Thoracic aorta (tissue), 2 donors: ENCODE measurements at regions not wholly inside any gene's neighbourhood (a gene's known extent, or its start where the extent isn't known, plus 50 kb on each side); places are given as distances from the start of the nearest gene placed in this dataset.
A peak's percentile ranks its signal among the peaks of the same experiment; 100 is the strongest.

ENCODE experiments used
- ATAC-seq: fragments of 150-250 bp; one replicate; pipeline ENCODE4 v1.8.0; 2017; ENCODE audit warnings: low read depth; ENCODE audit not compliant: insufficient number of reproducible peaks, low FRiP score
- DNase-seq: peaks from one replicate; pipeline ENCODE4 v3.0.0-alpha.2; 2020; ENCODE audit warnings: low spot score
- H3K27ac ChIP-seq, 2 donors: fragments of 200-600 bp; sonication (generic); 1 replicate in 1 of 2; 2 replicates in 1 of 2; pipeline ENCODE4 v1.5.1; 2016; ENCODE audit warnings: mild to moderate bottlenecking in 2 of 2, moderate library complexity in 2 of 2
- H3K27me3 ChIP-seq: fragments of 200-600 bp; sonication (generic); replicated peaks from 2 replicates; pipeline ENCODE4 v1.6.0; 2016; ENCODE audit warnings: mild to moderate bottlenecking; ENCODE audit not compliant: insufficient read depth
- H3K36me3 ChIP-seq: fragments of 200-600 bp; sonication (generic); one replicate; pipeline ENCODE4 v1.5.1; 2016
- H3K4me1 ChIP-seq, 2 donors: fragments of 200-600 bp; sonication (generic); 1 replicate in 1 of 2; 2 replicates in 1 of 2; pipeline versions ENCODE4 v1.5.1 to v1.6.0; 2016; ENCODE audit warnings: low read depth in 2 of 2, mild to moderate bottlenecking in 1 of 2; ENCODE audit not compliant: control insufficient read depth in 1 of 2
- H3K4me3 ChIP-seq: fragments of 200-600 bp; sonication (generic); 2 replicates; pipeline ENCODE4 v1.5.1; 2016; ENCODE audit warnings: mild to moderate bottlenecking
- H3K9me3 ChIP-seq: fragments of 200-600 bp; sonication (generic); 2 replicates; pipeline ENCODE4 v1.5.1; 2016
- CTCF ChIP-seq: fragments of 200-600 bp; sonication (generic); IDR thresholded peaks from one replicate; pipeline ENCODE4 v1.5.1; 2019; ENCODE audit warnings: antibody characterized with exemption

GRCh38 chr1:115190540-115191170, 101.4 kb upstream of the TSPAN2 start:
- no peak for DNase-seq
- Histone ChIP-seq H3K27ac (peak overlapping the region; percentile 75 to 87), H3K27me3 (no peaks in the 10 kb centered on the region), H3K9me3 (no peaks in the 10 kb centered on the region), H3K4me3 (no peak overlapping the region), H3K36me3 (no peaks in the 10 kb centered on the region), H3K4me1 (peaks cover 12 to 38% of the 10 kb centered on the region in 2 donors)
- TF ChIP-seq CTCF = no peak
- no peak for ATAC-seq

GRCh38 chr1:115189814-115190539, 100.7 kb upstream of the TSPAN2 start:
- DNase-seq = no peak
- H3K27me3 ChIP-seq = no peaks in the 10 kb centered on the region
- ATAC-seq = peak; percentile 42
- no peak overlapping the region for H3K4me3 ChIP-seq
- H3K4me1 ChIP-seq = peaks cover 16 to 44% of the 10 kb centered on the region in 2 donors
- no peaks in the 10 kb centered on the region for H3K9me3 ChIP-seq
- H3K27ac ChIP-seq = peak overlapping the region; percentile 75 to 87
- no peaks in the 10 kb centered on the region for H3K36me3 ChIP-seq
- TF ChIP-seq CTCF = no peak

- Histone ChIP-seq H3K36me3 (no peaks in the 10 kb centered on the region), H3K27ac (peak overlapping the region; percentile 75 to 87), H3K4me3 (no peak overlapping the region), H3K4me1 (peaks cover 19 to 55% of the 10 kb centered on the region in 2 donors), H3K9me3 (no peaks in the 10 kb centered on the region), H3K27me3 (no peaks in the 10 kb centered on the region)
- no peak for TF ChIP-seq CTCF
- ATAC-seq (no peak), DNase-seq (no peak)
Observed at GRCh38 chr1:115188680-115189395, 99.5 kb upstream of the TSPAN2 start.

GRCh38 chr1:115186711-115187265, 97.5 kb upstream of the TSPAN2 start:
- DNase-seq (no peak), ATAC-seq (no peak)
- Histone ChIP-seq H3K4me3 (no peak overlapping the region), H3K27me3 (no peaks in the 10 kb centered on the region), H3K4me1 (peaks cover 20 to 62% of the 10 kb centered on the region in 2 donors), H3K36me3 (no peaks in the 10 kb centered on the region), H3K27ac (peak overlapping the region; percentile 75 to 87), H3K9me3 (no peaks in the 10 kb centered on the region)
- no peak for TF ChIP-seq CTCF

GRCh38 chr1:115185336-115185735, 96.0 kb upstream of the TSPAN2 start:
- peak; percentile 3 for ATAC-seq
- Histone ChIP-seq H3K27ac (peak overlapping the region; percentile 89 to 92), H3K9me3 (no peaks in the 10 kb centered on the region), H3K4me3 (peak overlapping the region; percentile 50), H3K36me3 (no peaks in the 10 kb centered on the region), H3K4me1 (peaks cover 13 to 48% of the 10 kb centered on the region in 2 donors), H3K27me3 (no peaks in the 10 kb centered on the region)
- DNase-seq = no peak
- no peak for TF ChIP-seq CTCF
